Renal cortex interstitium (tissue), 11 donors: ENCODE measurements at regions not wholly inside any gene's neighbourhood (a gene's known extent, or its start where the extent isn't known, plus 50 kb on each side); places are given as distances from the start of the nearest gene placed in this dataset.

Source experiments
- DNase-seq, 11 donors: peaks; one replicate each; pipeline ENCODE4 v3.0.0-alpha.2; 2013; ENCODE audit warnings: low read depth in 9 of 11, low spot score in 4 of 11; ENCODE audit errors: extremely low read depth in 1 of 11

DNA sequence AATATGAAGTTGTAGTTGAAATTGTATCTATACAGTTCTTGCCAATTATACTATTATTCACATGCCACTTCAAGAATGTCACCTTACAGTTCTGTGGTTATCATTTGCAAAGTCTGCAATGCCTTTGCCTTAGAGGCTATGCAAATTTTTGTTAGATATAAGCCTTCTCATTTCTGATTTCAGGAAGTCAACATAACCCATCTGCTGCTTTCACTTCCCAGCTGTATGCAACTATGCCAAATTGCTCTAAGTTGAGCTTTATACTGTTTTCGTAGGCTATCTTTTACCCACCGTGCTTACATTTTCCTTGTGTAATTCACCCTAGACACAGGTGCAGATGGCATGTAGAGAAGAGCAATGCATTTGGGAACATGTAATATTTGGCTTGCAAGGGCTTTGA is 1083.0 kb downstream of the CDH9 start:
- no peak for DNase-seq

DNA sequence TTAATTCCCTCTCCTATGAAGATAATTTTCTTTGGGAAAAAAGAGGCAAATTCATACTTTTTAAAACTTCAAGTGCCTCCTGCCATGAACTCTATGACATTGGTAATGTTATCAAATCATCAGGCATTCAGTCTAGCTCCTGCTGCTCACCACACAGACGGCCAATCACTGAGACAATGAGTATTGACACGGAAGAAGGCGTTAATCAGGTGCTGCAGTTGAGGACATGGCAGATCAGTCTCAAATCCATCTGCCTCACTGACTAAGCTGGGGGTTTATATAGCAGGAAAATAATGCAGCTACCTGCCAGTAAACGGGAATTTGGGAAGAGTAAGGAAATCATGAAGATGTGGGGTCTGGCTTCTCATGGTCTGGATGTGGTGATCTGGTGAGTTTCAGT is 1087.7 kb downstream of the CDH9 start:
- no peak for DNase-seq

DNA sequence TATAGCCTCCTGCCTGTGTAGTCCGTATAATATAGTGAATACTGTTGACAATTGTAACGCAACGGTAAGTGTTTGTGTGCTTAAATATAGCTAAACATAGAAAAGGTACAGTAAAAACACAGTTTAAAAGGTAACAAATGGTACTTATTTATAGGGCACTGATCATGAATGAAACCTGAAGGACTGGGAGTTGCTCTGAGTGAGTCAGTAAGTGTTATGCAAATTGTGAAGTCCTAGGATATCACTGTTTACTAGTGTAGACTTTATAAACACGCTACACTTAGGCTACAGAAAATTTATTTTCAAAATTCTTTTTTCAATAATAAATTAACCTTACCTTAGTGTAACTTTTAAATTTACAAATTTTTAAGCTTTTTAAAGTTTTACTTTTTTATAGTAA is 1090.1 kb downstream of the CDH9 start:
- DNase-seq, result no peak

DNA sequence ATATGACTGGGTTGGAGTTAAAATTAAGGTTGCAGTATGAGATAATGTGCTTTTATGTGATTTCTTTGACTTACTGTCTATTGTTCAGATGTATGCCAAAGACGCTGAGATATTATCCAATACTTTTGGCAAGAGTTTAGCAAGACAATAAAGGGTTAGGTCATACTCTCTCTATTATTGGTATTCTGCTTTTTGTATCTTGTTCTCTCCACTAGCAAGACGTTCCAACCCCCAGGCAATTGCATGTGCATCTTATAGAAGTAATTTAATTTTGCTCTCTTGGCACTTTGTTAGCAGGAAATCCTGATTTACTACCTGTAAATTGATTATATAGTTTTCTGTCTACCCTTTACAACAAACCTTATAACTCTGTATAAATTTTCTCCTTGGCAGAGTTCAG is 1093.6 kb downstream of the CDH9 start:
- DNase-seq, result no peak

DNA sequence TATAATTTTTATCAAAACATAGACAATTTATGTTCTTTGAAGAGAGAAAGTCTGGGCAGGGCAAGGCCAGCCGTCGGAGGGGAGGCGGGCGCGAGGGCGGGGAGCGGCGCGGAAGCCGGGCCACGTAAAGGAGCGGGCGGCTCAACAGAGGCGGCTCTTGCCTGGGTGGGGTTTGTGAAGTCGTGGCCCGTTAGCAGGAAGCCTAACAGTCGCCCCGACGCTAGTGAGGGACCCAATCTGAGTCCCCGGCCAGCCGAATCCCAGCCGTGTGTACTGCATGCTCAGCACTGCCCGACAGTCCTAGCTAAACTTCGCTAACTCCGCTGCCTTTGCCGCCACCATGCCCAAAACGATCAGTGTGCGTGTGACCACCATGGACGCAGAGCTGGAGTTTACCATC is 1129.2 kb downstream of the CDH9 start:
- no peak for DNase-seq

DNA sequence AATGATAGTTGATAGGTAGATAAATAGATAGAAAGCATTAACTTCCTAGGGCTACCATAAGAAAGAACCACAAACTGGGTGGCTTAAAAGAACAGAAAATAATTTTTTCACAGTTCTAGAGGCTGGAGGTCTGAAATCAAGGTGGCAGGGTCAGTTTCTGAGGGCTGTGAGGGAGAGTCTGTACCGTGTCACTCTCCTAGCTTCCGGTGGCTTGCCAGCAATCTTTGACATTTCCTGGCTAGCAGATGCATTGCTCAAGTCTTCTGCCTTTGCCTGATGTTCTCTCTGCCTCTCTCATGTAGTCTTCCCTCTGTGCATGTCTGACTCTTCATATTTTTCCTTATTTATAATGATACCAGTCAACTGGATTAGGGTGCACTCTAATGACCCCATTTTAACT is 1132.7 kb downstream of the CDH9 start:
- no peak for DNase-seq

DNA sequence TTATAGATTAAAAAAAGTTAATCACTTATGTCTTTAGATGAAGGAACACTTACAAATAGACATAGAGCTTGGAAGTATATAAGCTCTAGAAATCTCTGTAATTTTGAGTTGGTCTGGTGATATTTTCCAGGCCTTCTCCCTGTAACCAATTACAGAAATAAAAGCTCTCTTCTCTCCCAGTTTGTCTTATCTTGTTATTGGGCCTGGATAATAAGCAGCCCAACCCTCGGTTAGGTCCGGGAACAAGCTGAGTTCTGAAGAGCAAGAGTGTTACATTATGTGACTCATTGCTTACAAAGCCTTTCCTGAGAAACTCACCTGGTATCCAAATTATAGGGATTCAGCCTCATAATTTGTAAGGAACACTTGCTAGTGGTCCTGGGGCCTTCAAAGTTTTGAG is 1146.2 kb downstream of the CDH9 start:
- DNase-seq, result no peak

DNA sequence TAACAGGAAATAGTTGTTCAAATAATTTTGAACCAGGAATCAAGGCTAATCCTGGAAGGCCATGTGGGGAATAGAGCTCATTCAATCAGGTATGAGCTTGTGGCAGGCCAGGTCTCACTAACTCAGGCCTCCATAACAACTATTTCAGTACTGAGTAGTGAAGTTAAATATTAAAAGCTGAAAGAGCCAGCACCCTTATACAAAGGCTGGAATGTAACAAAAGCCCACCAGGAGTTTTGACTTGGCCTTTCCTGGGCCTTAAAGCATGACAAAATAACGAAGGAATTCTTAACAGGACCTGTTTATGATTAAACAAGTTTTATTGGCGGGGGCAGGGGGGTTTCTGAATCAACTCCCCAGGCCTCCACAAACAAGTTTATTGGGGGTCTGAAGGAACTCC is 1146.7 kb downstream of the CDH9 start:
- DNase-seq, result peak in 4 of 11 donors; percentile 1 to 8 (median 4)

DNA sequence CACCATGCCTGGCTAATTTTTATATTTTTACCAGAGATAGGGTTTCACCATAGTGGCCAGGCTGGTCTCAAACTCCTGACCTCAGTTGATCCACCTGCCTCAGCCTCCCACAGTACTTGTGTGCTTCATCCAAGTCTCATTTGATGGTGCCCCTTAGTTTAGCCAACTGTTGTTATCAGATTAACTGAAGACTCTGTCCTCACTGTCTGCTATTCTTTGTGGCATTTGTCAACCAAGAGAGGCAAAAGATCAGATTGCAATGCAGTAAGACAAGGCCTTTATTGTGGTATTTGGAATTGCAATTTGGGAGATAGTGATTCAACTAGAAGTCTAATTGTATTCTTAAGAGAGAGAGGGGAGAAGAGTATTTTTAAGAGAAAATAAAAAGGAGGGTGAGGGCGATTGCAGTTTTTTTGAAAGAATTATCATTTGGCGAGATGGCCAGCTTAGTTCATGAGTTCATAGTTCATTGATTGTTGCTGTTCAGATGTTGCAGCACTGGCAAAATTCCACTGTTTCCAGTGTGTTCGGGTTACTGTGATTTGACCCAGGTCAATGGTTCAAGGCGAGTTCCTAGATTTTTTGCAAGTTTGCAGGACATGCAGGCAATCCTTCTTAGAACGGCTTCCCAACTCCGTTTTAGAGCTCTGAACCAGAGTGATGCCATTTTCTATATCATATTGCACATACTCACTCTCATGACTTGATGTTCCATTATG is 1156.9 kb downstream of the CDH9 start:
- DNase-seq, result no peak

DNA sequence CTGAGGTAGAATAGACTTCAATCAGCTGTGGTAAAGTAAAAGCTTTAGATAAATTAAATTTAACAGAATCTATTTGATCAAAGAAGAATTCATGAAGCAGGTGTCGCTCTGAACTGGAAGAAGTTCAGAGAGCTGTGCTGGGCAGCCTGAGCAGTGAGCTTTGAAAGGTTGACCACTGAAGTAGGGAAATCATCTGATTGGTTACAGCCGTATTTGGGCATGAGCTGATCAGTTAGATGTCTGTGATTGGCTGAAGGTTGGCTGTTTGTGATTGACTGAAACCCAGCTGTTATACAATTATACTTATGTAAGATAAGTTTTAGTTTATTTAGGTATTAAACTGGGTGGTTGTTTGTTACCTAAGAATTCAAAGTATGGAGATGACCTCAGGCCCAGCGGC is 1174.6 kb downstream of the CDH9 start:
- no peak for DNase-seq

DNA sequence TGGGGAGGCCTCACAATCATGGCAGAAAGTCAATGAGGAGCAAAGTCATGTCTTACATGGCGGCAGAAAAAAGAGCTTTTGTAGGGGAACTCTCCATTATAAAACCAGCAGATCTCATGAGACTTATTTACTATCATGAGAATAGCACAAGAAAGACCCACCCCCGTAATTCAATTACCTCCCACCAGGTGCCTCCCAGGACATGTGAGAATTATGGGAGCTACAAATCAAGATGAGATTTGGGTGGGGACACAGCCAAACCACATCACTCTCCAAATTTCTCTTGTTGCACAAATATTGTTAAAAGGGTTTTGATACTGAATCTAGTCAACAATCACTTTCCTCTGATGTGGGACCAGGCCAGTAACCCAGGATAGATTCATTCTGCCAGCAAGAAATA is 1176.1 kb downstream of the CDH9 start:
- no peak for DNase-seq

DNA sequence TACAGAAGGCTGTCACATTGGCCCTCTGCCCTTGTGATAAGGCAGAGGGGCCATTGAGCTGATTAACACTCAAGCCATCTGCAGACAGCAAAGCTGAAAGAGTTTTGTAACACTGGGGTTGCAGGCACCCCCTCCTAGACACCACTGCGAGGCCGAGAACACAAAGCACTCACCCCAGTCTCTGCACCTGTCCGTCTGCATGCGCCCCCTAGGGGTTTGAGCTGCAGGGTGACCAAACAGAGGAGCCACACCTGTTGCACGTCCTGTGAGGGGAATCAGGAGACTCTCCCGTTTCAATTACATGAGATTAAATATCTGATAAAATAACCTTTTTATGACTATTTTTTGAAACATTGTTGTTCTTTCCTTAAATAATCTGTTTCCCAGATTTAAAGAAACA is 1180.4 kb downstream of the CDH9 start:
- DNase-seq, result no peak

DNA sequence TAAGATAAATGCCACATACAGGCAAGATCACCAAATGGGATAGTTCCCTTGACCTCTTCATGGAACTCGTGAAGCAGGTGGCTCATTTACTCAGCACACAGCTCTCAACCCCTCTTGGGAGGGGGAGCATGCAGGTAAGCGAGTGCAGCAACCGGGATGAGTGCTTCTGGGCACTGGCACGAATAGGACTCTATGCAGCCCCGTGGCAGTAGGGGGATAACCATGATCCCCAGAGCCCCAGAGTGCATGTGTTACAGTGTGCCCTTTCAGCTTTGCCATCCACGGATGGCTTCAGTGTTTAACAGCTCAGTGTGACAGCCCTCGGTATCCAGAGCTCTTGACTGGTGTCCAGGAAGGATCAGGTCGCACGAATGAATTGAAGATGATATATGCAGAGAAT is 1187.1 kb downstream of the CDH9 start:
- DNase-seq, result no peak

DNA sequence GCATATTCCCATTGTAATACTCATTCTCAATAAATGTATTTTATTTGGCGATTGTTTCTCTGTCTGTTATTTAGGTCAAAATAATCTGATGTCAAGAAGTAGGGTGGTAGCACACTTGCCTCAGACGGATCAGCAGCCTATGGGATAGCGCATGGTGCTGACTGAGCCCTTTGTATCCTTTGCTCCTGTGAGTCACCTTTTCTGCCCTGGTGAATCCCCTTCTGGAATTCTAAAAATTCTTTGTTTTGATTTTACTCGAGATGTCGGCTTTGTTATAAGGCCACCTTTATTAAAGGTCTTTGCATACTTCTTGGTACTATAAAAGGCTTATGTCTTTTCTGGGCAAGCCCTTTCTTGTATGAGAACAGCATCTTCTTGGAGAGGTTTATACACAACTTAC is 1187.8 kb downstream of the CDH9 start:
- no peak for DNase-seq

DNA sequence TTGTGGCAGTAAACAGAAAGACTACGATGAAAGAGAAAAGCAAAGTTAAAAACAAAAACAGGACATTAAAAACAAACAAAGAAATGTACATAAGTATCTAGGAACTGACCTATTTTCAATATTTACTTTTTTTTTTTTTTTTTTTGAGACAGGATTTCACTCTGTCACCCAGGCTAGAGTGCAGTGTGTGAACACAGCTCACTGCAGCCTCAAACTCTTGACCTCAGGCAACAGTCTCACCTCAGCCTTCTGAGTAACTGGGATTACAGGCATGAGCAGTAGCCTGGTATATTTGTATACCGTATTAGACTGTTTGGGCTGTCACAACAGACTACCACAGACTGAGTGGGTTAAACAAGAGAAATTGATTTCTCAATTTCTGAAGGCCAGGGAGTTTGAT is 1189.1 kb downstream of the CDH9 start:
- no peak for DNase-seq

DNA sequence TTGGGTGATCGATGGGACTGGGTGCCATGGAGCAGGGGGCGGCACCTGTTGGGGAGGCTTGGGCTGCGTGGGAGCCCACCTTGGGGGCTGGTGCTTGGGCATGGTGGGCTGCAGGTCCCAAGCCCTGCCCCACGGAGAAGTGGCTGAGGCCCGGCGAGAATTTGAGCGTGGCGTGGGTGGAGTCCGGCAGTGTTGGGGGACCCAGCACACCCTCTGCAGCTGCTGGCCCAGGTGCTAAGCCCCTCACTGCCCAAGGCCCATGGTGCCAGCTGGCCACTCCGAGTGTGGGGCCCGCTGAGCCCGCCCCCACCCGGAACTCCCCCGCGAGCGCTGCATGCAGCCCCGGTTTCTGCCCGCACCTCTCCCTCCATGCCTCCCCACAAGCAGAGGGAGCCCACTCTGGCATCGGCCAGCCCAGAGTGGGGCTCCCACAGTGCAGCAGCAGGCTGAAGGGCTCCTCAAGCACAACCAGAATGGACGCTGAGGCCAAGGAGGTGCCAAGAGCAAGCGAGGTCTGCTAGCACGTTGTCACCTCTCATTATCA is 1178.6 kb upstream of the CDH10 start:
- no peak for DNase-seq
